Dedifferentiated amniotic fluid mesenchymal stem cell (primary cell): ENCODE measurements at regions not wholly inside any gene's neighbourhood (a gene's known extent, or its start where the extent isn't known, plus 50 kb on each side); places are given as distances from the start of the nearest gene placed in this dataset.

Experiments used
- DNase-seq: peaks from one replicate; pipeline ENCODE4 v3.0.0-alpha.2; 2016; ENCODE audit errors: extremely low spot score

DNA sequence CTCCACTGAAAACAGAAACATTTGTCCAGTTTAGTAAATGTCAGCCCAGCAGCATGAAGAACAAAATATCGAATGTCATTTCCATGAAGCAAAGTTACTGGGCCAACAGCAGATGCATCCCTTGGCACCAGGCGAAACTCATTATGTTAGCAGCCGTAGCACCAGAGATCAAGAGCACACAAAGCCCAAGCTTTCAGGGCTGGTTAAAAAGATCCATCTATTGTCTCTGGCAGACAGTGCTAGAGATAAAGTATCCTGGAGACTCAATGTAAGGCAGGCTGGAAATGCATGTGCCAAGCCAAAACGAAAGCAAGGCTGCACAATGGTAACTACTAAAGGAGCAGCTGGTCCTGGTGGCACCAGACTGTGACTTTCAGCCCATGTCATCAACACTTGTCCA, 120.3 kb upstream of the PLEKHG7 start:
- no peak for DNase-seq

GRCh38 chr12:92581604-92582003, 121.2 kb upstream of the PLEKHG7 start:
- DNase-seq = no peak

- no peak for DNase-seq
Observed at GRCh38 chr12:92574911-92575570, 127.7 kb upstream of the PLEKHG7 start.

GRCh38 chr12:92574051-92574783, 128.6 kb upstream of the PLEKHG7 start:
- no peak for DNase-seq

- DNase-seq = no peak
Observed at GRCh38 chr12:92573104-92573503, 129.7 kb upstream of the PLEKHG7 start.

GRCh38 chr12:92571844-92572543, 130.8 kb upstream of the PLEKHG7 start:
- DNase-seq = no peak

DNA sequence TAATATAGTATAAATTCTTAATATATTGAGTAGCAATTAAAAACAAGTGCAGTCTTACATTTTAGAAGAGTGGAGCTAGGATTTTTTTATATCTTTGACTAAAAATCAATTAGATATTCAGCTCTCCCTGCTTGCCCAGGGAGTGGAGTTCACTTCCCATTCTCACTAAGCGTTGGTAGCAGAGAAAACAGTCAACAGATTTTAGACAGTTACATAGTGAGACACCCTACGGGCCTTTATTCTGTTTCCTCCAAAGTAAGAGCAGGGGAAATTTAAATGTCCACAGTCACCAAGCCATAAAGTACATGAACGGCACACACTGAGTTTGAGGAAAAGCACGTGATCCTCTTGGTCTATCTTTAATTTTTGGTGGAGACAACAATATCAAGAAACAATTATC, 131.6 kb upstream of the PLEKHG7 start:
- DNase-seq = no peak

GRCh38 chr12:92570056-92570753, 132.6 kb upstream of the PLEKHG7 start:
- DNase-seq = peak; percentile 88

DNA sequence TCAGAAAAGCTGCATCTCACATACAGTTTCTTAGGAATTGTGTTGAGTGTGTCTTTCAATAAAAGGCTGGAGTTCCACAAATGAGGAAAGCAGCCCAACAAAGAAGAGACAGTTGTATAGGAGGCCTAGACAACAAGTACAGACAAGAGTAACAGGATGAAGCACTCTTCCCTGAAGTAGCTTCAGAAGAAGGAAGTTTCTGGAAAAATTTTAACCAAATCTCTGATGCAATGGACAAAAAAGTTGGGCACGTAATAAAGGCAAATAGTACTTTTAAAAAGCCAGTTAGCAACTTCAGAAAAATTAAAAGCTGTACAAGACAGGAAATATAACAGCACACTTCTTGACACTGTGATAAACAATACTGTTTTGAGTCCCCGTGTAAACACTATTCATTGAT, 134.1 kb upstream of the PLEKHG7 start:
- DNase-seq = no peak

- DNase-seq = no peak
Observed at GRCh38 chr12:92566448-92567019, 136.3 kb upstream of the PLEKHG7 start.

- DNase-seq = no peak
Observed at GRCh38 chr12:92563819-92564218, 139.0 kb upstream of the PLEKHG7 start.

DNA sequence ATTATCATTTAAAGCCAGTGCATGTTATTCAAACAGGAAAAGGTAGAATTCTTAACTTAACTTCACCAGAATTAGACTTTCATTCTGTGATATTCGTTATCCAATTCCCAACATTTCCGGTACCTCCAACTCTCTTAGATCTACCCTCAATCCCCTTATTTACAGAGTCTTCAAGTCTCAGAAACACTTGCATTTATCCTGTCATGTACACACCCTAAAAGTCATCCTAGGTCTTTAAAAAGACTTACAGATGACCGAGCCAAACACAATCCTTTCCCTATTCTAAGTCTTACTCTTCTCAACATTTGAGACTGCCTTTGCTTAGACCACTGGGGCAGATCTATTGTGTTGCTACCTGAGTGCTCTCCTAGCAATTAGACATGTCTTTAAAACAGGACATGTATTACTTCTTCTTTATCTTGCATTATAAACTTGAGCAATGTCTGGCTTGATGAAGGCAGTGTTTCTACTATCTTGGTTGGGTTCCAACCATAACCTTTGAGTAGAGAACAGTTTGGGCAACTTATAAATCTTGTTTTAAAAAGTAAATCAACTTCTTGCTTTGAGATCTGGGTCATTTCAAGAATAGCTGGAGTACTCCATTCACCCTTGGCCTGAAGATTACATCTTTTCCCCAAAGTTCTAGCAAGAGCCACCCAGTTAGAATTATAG, 140.6 kb upstream of the PLEKHG7 start:
- DNase-seq = no peak

DNA sequence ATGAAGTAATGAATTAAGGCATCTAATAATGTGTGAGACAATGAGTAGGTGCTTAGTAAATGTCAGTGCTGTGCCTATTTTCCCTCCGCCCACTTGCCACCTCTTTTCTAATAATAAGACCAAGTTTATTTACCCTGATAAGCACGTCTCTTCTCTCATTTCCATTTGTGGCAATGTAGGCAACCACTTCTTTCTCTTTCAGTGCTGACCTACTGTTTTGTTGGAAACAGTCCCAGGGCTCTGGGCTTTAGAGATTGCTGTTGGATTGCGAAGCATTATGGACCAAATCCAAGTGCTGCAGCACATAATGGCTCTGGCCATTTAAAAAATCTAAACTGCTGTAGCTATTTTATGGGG, 141.3 kb upstream of the PLEKHG7 start:
- DNase-seq = peak; percentile 86

DNA sequence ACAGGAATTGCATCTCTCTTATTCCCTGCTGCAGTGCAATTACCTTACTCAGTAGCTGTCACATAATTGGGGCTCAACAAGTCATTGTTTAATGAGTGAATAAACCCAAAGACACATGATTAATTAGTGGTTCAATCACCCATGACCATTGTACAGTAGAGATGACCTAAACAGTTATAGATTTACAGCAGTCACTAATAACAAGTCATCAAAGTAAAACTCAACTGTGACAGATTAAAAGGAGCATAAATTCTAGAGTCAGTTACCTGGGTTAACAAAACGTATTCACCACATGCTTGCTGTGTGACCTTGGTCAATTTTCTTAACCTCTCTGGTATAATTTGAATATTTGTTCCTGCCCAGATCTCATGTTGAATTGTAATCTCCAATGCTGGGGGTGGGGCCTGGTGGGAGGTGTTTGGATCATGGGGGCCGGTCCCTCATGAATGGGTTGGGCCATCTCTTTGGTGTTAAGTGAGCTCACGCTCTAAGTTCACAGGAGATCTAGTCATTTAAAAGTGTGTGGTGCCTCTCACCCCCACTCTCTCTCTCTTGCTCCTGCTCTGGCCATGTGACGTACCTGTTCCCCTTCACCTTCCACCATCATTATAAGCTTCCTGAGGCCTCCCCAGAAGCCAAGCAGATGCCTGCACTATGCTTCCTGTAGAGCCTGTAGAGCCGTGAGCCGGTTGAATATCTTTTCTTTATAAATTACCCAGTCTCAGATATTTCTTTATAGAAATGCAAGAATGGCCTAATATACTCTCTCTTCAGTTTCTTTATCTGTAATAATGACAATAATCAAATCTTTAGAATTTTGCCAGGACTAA, 141.9 kb upstream of the PLEKHG7 start:
- DNase-seq = no peak

DNA sequence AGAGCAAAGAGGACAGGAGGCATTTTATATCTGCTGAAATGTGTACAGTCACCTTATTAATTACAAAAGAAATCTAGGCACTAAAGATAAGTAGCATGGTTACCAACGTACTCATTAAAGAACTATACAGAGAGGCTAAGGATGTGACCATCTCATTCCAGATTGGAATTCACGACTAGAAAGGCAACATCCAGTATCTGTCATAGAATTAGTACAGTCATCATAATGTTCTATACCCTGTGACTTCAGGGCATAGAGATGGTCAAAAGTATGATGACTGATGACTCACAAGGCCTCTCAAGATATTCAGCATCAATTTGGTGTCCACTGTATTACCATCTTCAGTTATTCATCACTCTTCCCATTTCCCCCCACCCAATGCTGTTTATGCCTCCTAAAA, 144.0 kb upstream of the PLEKHG7 start:
- DNase-seq = no peak

- DNase-seq = no peak
Observed at GRCh38 chr12:92558215-92558773, 144.5 kb upstream of the PLEKHG7 start.

- no peak for DNase-seq
Observed at GRCh38 chr12:92557422-92557724, 145.4 kb upstream of the PLEKHG7 start.

DNA sequence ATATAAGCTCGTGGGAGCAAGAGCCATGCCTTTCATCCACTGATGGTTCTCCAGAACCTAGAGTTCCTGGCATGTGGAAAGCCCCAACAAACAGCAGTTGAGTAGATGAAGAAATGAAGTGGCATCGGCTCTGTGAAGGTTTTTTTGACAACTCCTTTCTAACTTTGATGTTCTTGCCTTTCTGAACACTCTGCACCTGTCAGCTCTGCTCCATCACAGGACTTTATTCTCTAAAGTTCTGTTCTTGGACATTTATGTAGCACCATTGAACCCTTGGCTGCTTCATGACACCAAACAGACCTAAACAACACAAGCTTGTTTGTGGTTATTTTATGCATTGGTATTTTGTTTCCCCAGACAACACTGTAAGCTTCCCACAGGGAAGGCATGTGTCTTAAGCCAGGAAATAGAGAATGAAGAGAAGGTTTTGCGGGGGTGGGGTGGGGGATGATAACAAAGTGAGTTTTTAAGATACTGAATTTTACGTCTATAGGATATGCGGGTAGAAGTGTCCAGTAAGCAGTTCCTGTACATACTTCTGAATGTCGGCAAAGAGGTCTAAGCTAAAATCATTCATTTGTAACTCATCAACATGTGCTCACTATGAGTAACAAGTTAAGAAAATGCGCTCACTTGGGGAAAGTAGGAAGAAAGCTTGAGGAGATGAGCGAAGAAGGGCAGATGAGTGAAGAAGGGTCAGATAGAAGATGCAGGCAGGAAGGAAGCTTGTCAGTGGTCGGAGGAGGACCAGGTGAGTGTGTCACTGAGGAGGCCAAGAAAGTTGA, 146.0 kb upstream of the PLEKHG7 start:
- DNase-seq = no peak

DNA sequence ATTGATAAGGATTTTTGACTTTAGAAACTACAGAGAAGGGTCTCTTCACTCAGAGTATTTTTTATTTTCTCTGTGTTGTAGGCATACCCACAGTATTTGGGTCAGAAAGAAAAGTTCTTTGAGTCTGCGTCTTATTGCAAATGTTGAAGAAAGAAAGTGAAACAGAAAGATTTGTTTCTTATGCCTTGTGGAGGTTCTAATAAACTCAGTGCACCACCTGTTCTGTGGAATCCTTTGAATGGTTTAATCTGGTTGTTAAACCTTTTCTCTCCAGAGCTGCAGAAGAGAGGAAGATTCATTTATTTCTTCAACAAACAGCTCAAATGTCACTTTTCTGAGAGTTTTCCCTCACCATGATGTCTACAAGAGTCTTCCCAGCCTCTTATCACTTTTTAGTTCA, 146.6 kb upstream of the PLEKHG7 start:
- DNase-seq = no peak
